ENCODE measurements at regions not wholly inside any gene's neighbourhood (a gene's known extent, or its start where the extent isn't known, plus 50 kb on each side); places are given as distances from the start of the nearest gene placed in this dataset.
"Not testable (repeated sequence)": the region's sequence is repeated elsewhere in the genome, so short reads cannot be mapped to it uniquely, and the experiment has no call there.

DNA sequence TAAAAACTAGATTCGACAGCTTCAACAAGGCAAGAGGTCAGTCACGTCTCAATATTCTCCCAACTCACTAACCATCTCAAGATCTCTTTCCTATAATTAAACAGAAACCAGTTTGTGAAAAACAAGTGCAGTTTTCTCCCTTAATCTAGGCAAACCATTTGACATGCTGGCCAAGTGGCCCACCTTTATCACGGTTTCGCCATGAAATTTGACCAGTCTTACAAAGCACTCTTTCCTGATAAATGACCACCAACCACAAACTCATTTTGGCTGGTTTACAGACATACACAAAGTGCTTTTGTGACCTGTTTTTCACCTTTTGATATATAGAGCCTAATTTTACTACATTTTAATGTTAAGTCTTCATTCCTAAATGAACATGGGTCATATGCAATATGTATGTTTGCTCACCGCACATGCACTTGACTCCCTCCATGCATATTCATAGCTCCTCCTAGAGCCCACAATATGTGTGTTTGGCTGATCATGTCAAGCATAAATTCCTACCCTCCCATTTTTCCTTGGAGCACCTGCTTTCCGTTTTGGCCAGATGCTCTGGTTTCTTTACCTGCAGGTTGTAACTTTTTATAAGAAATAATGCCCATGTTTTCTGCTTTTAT, 385.1 kb downstream of the RAD51AP2 start:
- 81 to 83% methylated on average over 6 of the region's 6 CpGs for WGBS, 2 donors
- intact Hi-C loops (cut with DNase I), result no loop called here
- no peak for TF ChIP-seq POLR2A (IDR thresholded peaks at IDR 0.05)
- TF ChIP-seq, protein P1, sequence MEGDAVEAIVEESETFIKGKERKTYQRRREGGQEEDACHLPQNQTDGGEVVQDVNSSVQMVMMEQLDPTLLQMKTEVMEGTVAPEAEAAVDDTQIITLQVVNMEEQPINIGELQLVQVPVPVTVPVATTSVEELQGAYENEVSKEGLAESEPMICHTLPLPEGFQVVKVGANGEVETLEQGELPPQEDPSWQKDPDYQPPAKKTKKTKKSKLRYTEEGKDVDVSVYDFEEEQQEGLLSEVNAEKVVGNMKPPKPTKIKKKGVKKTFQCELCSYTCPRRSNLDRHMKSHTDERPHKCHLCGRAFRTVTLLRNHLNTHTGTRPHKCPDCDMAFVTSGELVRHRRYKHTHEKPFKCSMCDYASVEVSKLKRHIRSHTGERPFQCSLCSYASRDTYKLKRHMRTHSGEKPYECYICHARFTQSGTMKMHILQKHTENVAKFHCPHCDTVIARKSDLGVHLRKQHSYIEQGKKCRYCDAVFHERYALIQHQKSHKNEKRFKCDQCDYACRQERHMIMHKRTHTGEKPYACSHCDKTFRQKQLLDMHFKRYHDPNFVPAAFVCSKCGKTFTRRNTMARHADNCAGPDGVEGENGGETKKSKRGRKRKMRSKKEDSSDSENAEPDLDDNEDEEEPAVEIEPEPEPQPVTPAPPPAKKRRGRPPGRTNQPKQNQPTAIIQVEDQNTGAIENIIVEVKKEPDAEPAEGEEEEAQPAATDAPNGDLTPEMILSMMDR (IDR thresholded peaks at IDR 0.05), result no peak
- Histone ChIP-seq H3K9me3 (no peaks in the 10 kb centered on the region), H3K27me3 (no peaks in the 10 kb centered on the region), H3K27ac (no peak overlapping the region), H3K4me3 (no peak overlapping the region), H3K36me3 (no peaks in the 10 kb centered on the region), H3K4me1 (no peaks in the 10 kb centered on the region)
- no peak for DNase-seq

DNA sequence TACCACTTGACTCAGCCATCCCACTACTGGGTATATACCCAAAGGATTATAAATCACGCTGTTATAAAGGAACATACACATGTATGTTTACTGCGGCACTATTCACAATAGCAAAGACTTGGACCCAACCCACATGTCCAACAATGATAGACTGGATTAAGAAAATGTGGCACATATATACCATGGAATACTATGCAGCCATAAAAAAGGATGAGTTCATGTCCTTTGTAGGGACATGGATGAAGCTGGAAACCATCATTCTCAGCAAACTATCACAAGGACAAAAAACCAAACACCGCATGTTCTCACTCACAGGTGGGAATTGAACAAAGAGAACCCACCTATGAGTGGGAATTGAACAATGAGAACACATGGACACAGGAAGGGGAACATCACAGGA, 387.6 kb downstream of the RAD51AP2 start:
- H3K9me3 ChIP-seq; DNase-seq; intact Hi-C loops (cut with DNase I); H3K4me1 ChIP-seq; H3K36me3 ChIP-seq; H3K27me3 ChIP-seq; H3K4me3 ChIP-seq; H3K27ac ChIP-seq: not testable (repeated sequence)
- 92 to 93% methylated on average over 3 of the region's 3 CpGs for WGBS, 2 donors

DNA sequence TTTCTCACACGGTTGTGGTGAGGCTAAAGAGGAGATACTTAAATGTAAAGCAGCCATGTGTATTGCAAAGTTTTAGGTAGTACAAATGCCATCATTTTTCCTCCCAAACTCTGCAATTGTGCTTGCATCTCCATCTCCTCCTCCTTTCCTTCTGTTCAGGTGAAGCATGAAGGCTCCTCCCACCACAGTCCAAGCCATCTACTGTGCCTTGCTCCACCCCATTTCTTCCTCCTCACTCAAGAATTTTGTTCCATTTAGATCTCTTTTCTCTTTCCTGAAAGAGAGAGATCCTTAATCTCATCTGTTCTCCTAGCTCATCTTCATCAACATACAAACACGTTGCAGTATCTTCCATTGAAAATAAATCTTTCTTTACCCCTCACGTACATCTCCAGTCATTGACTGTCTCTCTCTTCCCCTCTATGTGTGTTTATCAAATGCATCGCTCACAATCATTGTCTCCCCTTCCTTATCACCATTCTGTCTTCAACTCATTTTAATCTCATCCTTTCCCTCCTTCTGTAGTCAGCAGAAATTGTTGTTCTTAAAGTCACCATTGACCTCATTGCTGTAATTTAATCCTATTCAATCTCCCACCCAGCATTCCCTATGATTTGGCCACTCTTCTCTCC, 392.1 kb downstream of the RAD51AP2 start:
- no peaks in the 10 kb centered on the region for H3K36me3 ChIP-seq
- H3K4me1 ChIP-seq, result no peaks in the 10 kb centered on the region
- intact Hi-C loops (cut with DNase I), result no loop called here
- TF ChIP-seq, protein P1 (IDR thresholded peaks at IDR 0.05), result no peak
- no peak for TF ChIP-seq POLR2A (IDR thresholded peaks at IDR 0.05)
- H3K27me3 ChIP-seq, result no peaks in the 10 kb centered on the region
- no peak for DNase-seq
- H3K9me3 ChIP-seq, result no peaks in the 10 kb centered on the region
- H3K27ac ChIP-seq, result no peak overlapping the region
- no peak overlapping the region for H3K4me3 ChIP-seq
- WGBS, 2 donors, result 70 to 71% methylated on average over 4 of the region's 4 CpGs

DNA sequence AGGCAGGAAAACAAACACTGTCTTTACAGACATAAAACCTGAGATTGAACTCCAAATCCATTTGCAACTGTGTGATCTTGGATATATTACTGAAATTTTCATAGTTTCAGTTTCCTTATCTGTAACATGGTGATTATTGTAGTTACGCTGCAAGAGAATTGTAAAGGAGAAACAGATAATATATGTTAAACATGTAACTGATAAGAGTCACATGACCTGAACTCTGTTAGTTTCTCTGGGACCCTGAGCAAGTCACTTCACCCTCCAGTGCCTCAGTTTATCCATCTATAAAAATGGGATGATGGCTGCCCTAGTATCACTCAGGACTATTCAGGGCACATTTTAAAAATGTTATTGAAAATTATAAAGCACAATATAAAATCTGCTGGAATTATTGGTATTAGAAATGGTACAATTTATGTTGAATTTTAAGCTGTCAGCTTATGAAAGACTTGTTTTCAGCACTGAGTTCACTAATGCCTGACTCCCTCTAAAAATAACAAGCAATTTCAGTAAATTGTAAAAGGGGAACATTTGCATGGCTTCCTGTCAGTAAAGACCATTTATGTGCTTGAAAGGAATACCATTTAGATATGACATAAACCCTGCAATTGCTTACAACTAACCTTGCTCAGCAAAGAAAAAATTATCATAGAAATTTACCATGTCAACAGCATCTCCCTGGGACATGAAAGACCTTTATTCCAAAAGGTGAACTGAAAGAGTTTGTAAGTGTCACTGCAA, 393.5 kb downstream of the RAD51AP2 start:
- Histone ChIP-seq H3K4me1 (no peaks in the 10 kb centered on the region), H3K4me3 (no peak overlapping the region), H3K27me3 (no peaks in the 10 kb centered on the region), H3K9me3 (no peaks in the 10 kb centered on the region), H3K36me3 (no peaks in the 10 kb centered on the region), H3K27ac (no peak overlapping the region)
- TF ChIP-seq POLR2A (IDR thresholded peaks at IDR 0.05), result no peak
- TF ChIP-seq, protein P1 (IDR thresholded peaks at IDR 0.05), result no peak
- 76 to 100% methylated on average over 1 of the region's 1 CpG for WGBS, 2 donors
- intact Hi-C loops (cut with DNase I), result no loop called here
- DNase-seq, result no peak

DNA sequence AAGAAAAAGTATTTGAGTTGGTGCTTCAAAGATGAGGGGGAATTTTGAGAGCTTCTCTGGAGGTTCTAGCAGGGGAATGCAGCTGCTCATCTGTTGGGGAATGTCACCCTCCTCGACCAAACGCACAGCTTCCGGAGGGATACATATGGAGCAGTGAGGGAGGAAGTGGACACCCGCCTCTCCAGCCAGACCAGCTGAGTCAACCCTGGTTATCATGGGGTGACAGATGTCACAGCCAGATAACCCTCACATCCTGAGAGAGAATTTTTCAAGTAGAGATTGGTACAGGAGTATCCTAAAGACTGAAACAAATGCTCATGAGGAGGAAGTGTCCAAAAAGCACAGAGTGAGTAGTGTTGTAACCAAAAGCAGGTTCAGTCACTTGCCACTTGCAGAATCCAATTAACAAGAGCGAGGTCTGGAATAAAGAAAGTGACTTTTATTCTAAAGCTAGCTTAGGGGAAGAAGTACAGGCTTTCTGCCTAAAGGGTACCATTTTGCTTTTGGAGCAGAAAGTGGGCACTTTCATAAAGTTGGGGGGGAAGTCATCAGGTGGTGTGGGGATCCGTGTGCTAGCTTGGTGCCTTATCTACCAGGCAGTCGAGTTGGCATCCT, 395.2 kb downstream of the RAD51AP2 start:
- Histone ChIP-seq H3K36me3 (no peaks in the 10 kb centered on the region), H3K4me3 (no peak overlapping the region), H3K4me1 (no peaks in the 10 kb centered on the region), H3K27me3 (no peaks in the 10 kb centered on the region), H3K27ac (no peak overlapping the region), H3K9me3 (no peaks in the 10 kb centered on the region)
- TF ChIP-seq, protein P1 (IDR thresholded peaks at IDR 0.05), result no peak
- no peak for TF ChIP-seq POLR2A (IDR thresholded peaks at IDR 0.05)
- intact Hi-C loops (cut with DNase I), result no loop called here
- 59 to 63% methylated on average over 7 of the region's 7 CpGs for WGBS, 2 donors
- no peak for DNase-seq

Data from esophagus squamous epithelium (tissue), 5 donors.